Uterus (tissue), 2 donors: ENCODE measurements at regions not wholly inside any gene's neighbourhood (a gene's known extent, or its start where the extent isn't known, plus 50 kb on each side); places are given as distances from the start of the nearest gene placed in this dataset.

Experiments
- POLR2A ChIP-seq, 2 donors: fragments of 450-650 bp; IDR thresholded peaks; one replicate each; pipeline ENCODE4 v1.6.1; 2016; ENCODE audit warnings: antibody characterized with exemption in 2 of 2, mild to moderate bottlenecking in 1 of 2, moderate library complexity in 1 of 2
- TF ChIP-seq, protein P1 (sequence below), 4 experiments: fragments of 200-600 bp in 2 of 4; fragments of 450-650 bp in 2 of 4; sonication (generic) in 2 of 4; IDR thresholded peaks; one replicate each; pipeline ENCODE4 v1.5.1; 2016 to 2019; ENCODE audit warnings: antibody characterized with exemption in 4 of 4, mild to moderate bottlenecking in 2 of 4, moderate library complexity in 1 of 4

DNA sequence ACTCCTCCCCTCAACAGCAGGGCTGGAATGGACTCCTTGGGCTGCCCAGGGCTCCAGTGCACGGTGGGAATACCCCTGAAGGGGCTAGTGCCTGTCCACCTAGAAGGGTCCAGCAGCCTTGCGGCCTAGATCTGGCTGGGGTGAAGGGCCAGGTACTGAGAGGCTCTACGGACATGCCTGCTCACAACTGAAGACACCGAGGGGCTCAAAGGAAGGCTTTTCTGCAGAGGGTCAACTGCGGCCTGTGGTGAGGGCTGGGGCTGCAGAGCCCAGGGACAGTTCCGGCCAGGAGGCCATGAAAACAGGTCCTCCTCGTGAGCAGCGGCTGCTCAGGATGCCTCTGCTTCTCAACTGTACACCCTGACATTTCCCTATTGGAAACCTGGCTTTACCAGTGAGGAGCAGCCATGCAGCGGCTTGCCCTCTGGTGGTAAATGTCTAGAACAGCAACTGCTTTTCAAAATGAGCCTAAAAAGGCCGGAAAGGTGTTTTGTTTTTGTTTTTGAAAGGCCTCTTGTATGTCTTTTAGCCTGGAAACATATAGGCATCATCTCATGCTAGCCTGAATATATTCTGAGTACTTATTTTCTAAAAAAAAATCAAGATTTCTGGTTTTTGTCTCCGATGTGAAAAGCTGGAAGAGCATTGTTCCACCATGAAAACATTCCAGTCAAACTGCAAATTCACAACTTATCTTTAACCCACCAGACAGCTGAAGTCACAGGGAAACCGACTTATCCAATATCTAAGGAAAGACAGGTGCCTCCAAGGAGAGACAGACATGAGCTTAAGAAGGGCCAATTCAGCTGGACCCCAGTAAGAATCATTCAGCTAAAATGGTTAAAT lies 163.4 kb downstream of the KLF13 start:
- TF ChIP-seq, protein P1, sequence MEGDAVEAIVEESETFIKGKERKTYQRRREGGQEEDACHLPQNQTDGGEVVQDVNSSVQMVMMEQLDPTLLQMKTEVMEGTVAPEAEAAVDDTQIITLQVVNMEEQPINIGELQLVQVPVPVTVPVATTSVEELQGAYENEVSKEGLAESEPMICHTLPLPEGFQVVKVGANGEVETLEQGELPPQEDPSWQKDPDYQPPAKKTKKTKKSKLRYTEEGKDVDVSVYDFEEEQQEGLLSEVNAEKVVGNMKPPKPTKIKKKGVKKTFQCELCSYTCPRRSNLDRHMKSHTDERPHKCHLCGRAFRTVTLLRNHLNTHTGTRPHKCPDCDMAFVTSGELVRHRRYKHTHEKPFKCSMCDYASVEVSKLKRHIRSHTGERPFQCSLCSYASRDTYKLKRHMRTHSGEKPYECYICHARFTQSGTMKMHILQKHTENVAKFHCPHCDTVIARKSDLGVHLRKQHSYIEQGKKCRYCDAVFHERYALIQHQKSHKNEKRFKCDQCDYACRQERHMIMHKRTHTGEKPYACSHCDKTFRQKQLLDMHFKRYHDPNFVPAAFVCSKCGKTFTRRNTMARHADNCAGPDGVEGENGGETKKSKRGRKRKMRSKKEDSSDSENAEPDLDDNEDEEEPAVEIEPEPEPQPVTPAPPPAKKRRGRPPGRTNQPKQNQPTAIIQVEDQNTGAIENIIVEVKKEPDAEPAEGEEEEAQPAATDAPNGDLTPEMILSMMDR (IDR thresholded peaks at IDR 0.05), result peak; percentile 78 to 89 (median 86)
- no peak for TF ChIP-seq POLR2A (IDR thresholded peaks at IDR 0.05)
